ENCODE measurements at regions not wholly inside any gene's neighbourhood (a gene's known extent, or its start where the extent isn't known, plus 50 kb on each side); places are given as distances from the start of the nearest gene placed in this dataset.
"Not testable (repeated sequence)": the region's sequence is repeated elsewhere in the genome, so short reads cannot be mapped to it uniquely, and the experiment has no call there.

DNA sequence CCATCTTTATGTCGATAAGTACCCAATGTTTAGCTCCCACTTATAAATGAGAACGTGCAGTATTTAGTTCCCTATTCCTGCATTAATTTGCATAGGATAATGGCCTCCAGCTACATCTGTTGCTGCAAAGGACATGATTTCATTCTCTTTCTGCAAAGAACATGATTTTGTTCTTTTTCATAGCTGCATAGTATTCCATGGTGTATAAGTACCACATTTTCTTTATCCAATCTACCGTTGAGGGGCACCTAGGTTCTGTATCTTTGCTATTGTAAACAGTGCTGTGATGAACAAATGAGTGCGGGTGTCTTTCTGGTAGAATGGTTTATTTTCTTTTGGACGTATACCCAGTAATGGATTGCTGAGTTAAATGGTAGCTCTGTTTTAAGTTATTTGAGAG lies 63.0 kb downstream of the HLX start:
- ATAC-seq: no peak
- CTCF ChIA-PET: no interaction called here
- H3K9me2 ChIP-seq (replicated peaks; ENCODE audit: low read length): no peaks in the 10 kb centered on the region
- POLR2A ChIA-PET (ENCODE audit: unreplicated experiment): no interaction called here
- H3K4me3 ChIP-seq (ENCODE audit: low read length): no peak overlapping the region
- intact Hi-C loops (cut with micrococcal nuclease): no loop called here
- no peak for DNase-seq
- H3K9ac ChIP-seq (ENCODE audit: low read length): no peak overlapping the region
- no peak overlapping the region for H2AFZ ChIP-seq (ENCODE audit: low read length)
- no peak overlapping the region for H3K27ac ChIP-seq (ENCODE audit: low read length)
- H3K9me3 ChIP-seq (ENCODE audit: low read length): no peaks in the 10 kb centered on the region
- H3K4me1 ChIP-seq (ENCODE audit: insufficient read depth, low read length): no peaks in the 10 kb centered on the region
- no peaks in the 10 kb centered on the region for H4K20me1 ChIP-seq (ENCODE audit: low read length)
- H3K27me3 ChIP-seq (ENCODE audit: low read length): no peaks in the 10 kb centered on the region
- H3K36me3 ChIP-seq (ENCODE audit: low read depth, low read length): no peaks in the 10 kb centered on the region
- H3K4me2 ChIP-seq (ENCODE audit: low read length): no peak overlapping the region
- H3K79me2 ChIP-seq (ENCODE audit: low read length): no peaks in the 10 kb centered on the region
- no peaks in the 10 kb centered on the region for H3F3A ChIP-seq (ENCODE audit: low read length, unreplicated experiment)
- no TSS peak for BruUV-seq (replicated peaks)
- no peak for TF ChIP-seq EZH2phosphoT487 (IDR thresholded peaks at IDR 0.05; ENCODE audit: borderline replicate concordance, low read length)
- no peak for TF ChIP-seq EZH2 (IDR thresholded peaks at IDR 0.05; ENCODE audit: low read length, unreplicated experiment)
- TF ChIP-seq, protein P1, sequence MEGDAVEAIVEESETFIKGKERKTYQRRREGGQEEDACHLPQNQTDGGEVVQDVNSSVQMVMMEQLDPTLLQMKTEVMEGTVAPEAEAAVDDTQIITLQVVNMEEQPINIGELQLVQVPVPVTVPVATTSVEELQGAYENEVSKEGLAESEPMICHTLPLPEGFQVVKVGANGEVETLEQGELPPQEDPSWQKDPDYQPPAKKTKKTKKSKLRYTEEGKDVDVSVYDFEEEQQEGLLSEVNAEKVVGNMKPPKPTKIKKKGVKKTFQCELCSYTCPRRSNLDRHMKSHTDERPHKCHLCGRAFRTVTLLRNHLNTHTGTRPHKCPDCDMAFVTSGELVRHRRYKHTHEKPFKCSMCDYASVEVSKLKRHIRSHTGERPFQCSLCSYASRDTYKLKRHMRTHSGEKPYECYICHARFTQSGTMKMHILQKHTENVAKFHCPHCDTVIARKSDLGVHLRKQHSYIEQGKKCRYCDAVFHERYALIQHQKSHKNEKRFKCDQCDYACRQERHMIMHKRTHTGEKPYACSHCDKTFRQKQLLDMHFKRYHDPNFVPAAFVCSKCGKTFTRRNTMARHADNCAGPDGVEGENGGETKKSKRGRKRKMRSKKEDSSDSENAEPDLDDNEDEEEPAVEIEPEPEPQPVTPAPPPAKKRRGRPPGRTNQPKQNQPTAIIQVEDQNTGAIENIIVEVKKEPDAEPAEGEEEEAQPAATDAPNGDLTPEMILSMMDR (conservative IDR thresholded peaks at IDR 0.05; ENCODE audit: low read depth, low read length): no peak

DNA sequence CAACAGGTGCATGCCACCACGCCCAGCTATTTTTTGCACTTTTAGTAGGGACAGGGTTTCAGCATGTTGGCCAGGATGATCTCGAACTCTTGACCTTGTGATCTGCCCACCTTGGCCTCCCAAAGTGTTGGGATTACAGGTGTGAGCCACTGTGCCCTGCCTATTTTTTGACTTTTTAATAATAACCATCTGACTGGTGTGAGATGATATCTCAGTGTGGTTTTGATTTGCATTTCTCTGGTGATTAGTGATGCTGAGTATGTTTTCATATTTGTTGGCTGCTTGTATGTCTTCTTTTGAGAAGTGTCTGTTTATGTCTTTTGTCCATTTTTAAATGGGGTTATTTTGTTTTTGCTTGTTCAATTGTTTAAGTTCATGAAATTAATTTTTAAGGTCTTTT lies 63.7 kb downstream of the HLX start:
- H3K36me3 ChIP-seq (ENCODE audit: low read depth, low read length); H3K79me2 ChIP-seq (ENCODE audit: low read length); DNase-seq; H3K27ac ChIP-seq (ENCODE audit: low read length); H3F3A ChIP-seq (ENCODE audit: low read length, unreplicated experiment); H2AFZ ChIP-seq (ENCODE audit: low read length); H3K9ac ChIP-seq (ENCODE audit: low read length); H3K4me1 ChIP-seq (ENCODE audit: insufficient read depth, low read length); H3K4me3 ChIP-seq (ENCODE audit: low read length); ATAC-seq; POLR2A ChIA-PET (ENCODE audit: unreplicated experiment); H3K27me3 ChIP-seq (ENCODE audit: low read length); H3K9me2 ChIP-seq (replicated peaks; ENCODE audit: low read length); intact Hi-C loops (cut with micrococcal nuclease); H3K4me2 ChIP-seq (ENCODE audit: low read length); CTCF ChIA-PET; H3K9me3 ChIP-seq (ENCODE audit: low read length); BruUV-seq (replicated peaks); H4K20me1 ChIP-seq (ENCODE audit: low read length): not testable (repeated sequence)

- Histone ChIP-seq H3K9ac (ENCODE audit: low read length) (no peak overlapping the region), H3K9me3 (ENCODE audit: low read length) (no peaks in the 10 kb centered on the region), H4K20me1 (ENCODE audit: low read length) (no peaks in the 10 kb centered on the region), H3K27me3 (ENCODE audit: low read length) (no peaks in the 10 kb centered on the region), H3K4me2 (ENCODE audit: low read length) (no peak overlapping the region), H3K9me2 (replicated peaks; ENCODE audit: low read length) (no peaks in the 10 kb centered on the region), H2AFZ (ENCODE audit: low read length) (no peak overlapping the region), H3K27ac (ENCODE audit: low read length) (no peak overlapping the region), H3K4me1 (ENCODE audit: insufficient read depth, low read length) (no peaks in the 10 kb centered on the region), H3F3A (ENCODE audit: low read length, unreplicated experiment) (no peaks in the 10 kb centered on the region), H3K4me3 (ENCODE audit: low read length) (no peak overlapping the region), H3K79me2 (ENCODE audit: low read length) (no peaks in the 10 kb centered on the region), H3K36me3 (ENCODE audit: low read depth, low read length) (no peaks in the 10 kb centered on the region)
- no peak for TF ChIP-seq EZH2phosphoT487 (IDR thresholded peaks at IDR 0.05; ENCODE audit: borderline replicate concordance, low read length)
- TF ChIP-seq EZH2 (IDR thresholded peaks at IDR 0.05; ENCODE audit: low read length, unreplicated experiment): no peak
- TF ChIP-seq, protein P1 (conservative IDR thresholded peaks at IDR 0.05; ENCODE audit: low read depth, low read length): no peak
- ATAC-seq (no peak), DNase-seq (no peak)
- BruUV-seq (replicated peaks): no TSS peak
- POLR2A ChIA-PET (ENCODE audit: unreplicated experiment): no interaction called here
- CTCF ChIA-PET: no interaction called here
- intact Hi-C loops (cut with micrococcal nuclease): no loop called here
These were observed 64.2 kb downstream of the HLX start for GRCh38 chr1:220943319-220943996.

All from PC-3 (cell line).